HL-60 (cell line): ENCODE measurements at regions not wholly inside any gene's neighbourhood (a gene's known extent, or its start where the extent isn't known, plus 50 kb on each side); places are given as distances from the start of the nearest gene placed in this dataset.

ENCODE experiments used
- CTCF ChIP-seq: IDR thresholded peaks from one replicate; pipeline ENCODE4 v1.5.1; 2011; ENCODE audit warnings: low read length, control low read depth, inconsistent platforms; ENCODE audit not compliant: insufficient read depth
- POLR2AphosphoS5 ChIP-seq: IDR thresholded peaks from 2 replicates; pipeline ENCODE4 v1.6.1; 2012; ENCODE audit warnings: low read depth

GRCh38 chr12:20237091-20237490, 131.2 kb upstream of the PDE3A start:
- TF ChIP-seq POLR2AphosphoS5 (no peak), CTCF (no peak)
